ENCODE measurements at regions not wholly inside any gene's neighbourhood (a gene's known extent, or its start where the extent isn't known, plus 50 kb on each side); places are given as distances from the start of the nearest gene placed in this dataset.

- H3K27ac ChIP-seq (replicated peaks in 1 of 4), result no peak overlapping the region
- H3K4me3 ChIP-seq, result no peak overlapping the region
- WGBS, result 100% methylated on average over 5 of the region's 5 CpGs
- DNase-seq (ENCODE audit: extremely low spot score), result peak; percentile 80
- H3K9me3 ChIP-seq, result no peaks in the 10 kb centered on the region
- no peaks in the 10 kb centered on the region for H3K36me3 ChIP-seq
- H3K4me1 ChIP-seq, result no peaks in the 10 kb centered on the region
- H3K27me3 ChIP-seq, result no peaks in the 10 kb centered on the region
- intact Hi-C loops (cut with DNase I), result no loop called here
- no peak for TF ChIP-seq POLR2A (IDR thresholded peaks at IDR 0.05; ENCODE audit: low read depth)
- no peak for TF ChIP-seq POLR2AphosphoS5 (IDR thresholded peaks at IDR 0.05)
Measured at GRCh38 chr10:33048223-33048622, 90.2 kb upstream of the ITGB1 start.

DNA sequence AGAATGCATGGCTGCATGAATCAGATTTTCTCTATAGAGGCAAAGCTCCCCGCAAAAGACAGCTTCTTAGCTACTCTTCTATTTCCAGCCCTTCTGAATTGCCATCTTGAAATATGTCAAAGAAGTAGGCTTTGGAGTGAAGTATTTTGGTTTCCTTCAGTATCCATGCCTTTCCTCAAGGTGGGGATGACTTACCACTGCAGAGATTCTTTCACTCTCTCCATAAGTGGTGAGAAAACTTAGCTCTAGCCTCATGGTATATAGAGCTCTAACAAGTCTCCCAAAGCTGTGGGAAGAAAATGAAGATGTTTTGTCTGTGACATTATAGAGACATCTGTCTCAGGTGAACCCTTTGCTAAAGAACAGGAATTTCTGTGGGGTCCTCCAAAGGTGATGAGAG is 89.6 kb upstream of the ITGB1 start:
- H3K4me1 ChIP-seq, result no peaks in the 10 kb centered on the region
- no peak overlapping the region for H3K27ac ChIP-seq (replicated peaks in 1 of 4)
- intact Hi-C loops (cut with DNase I), result no loop called here
- no peaks in the 10 kb centered on the region for H3K36me3 ChIP-seq
- H3K9me3 ChIP-seq, result no peaks in the 10 kb centered on the region
- no peaks in the 10 kb centered on the region for H3K27me3 ChIP-seq
- no peak overlapping the region for H3K4me3 ChIP-seq
- DNase-seq (ENCODE audit: extremely low spot score), result no peak
- 82% methylated on average over 1 of the region's 1 CpG for WGBS
- TF ChIP-seq POLR2AphosphoS5 (IDR thresholded peaks at IDR 0.05) (no peak), POLR2A (IDR thresholded peaks at IDR 0.05; ENCODE audit: low read depth) (no peak), EP300 (IDR thresholded peaks at IDR 0.05) (no peak), CTCF (IDR thresholded peaks at IDR 0.05) (no peak)

DNA sequence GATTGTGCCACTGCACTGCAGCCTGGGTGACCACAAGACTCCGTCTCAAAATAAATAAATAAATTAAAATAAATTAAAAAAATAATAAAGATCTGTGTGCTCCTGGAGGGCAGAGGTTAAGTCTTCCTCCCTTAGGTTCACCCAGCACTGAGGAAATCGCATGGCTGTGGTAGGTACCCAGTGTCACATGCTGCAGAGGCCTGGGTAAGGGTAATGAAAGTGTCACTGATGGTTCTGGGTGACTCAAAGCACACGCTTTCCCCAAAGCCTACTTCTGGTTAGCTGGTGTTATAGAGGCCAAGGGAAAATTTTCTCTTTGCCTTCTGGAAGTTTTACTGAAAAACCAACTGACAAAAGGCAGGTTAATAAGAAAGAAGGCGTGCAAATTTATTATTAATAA is 88.8 kb upstream of the ITGB1 start:
- no peak for TF ChIP-seq CTCF (IDR thresholded peaks at IDR 0.05)
- no peak for TF ChIP-seq POLR2AphosphoS5 (IDR thresholded peaks at IDR 0.05)
- no peak for TF ChIP-seq EP300 (IDR thresholded peaks at IDR 0.05)
- no peak for TF ChIP-seq POLR2A (IDR thresholded peaks at IDR 0.05; ENCODE audit: low read depth)
- Histone ChIP-seq H3K4me1 (no peaks in the 10 kb centered on the region), H3K27me3 (no peaks in the 10 kb centered on the region), H3K9me3 (no peaks in the 10 kb centered on the region), H3K36me3 (no peaks in the 10 kb centered on the region), H3K4me3 (no peak overlapping the region), H3K27ac (replicated peaks in 1 of 4) (no peak overlapping the region)
- peak; percentile 34 for DNase-seq (ENCODE audit: extremely low spot score)
- WGBS, result 94% methylated on average over 4 of the region's 4 CpGs
- intact Hi-C loops (cut with DNase I), result no loop called here

- WGBS, result 94% methylated on average over 2 of the region's 2 CpGs
- Histone ChIP-seq H3K27ac (replicated peaks in 1 of 4) (no peak overlapping the region), H3K27me3 (no peaks in the 10 kb centered on the region), H3K4me3 (no peak overlapping the region), H3K4me1 (no peaks in the 10 kb centered on the region), H3K36me3 (no peaks in the 10 kb centered on the region), H3K9me3 (no peaks in the 10 kb centered on the region)
- no peak for TF ChIP-seq CTCF (IDR thresholded peaks at IDR 0.05)
- TF ChIP-seq POLR2A (IDR thresholded peaks at IDR 0.05; ENCODE audit: low read depth), result no peak
- no peak for TF ChIP-seq EP300 (IDR thresholded peaks at IDR 0.05)
- TF ChIP-seq POLR2AphosphoS5 (IDR thresholded peaks at IDR 0.05), result no peak
- DNase-seq (ENCODE audit: extremely low spot score), result no peak
- intact Hi-C loops (cut with DNase I), result no loop called here
Measured at GRCh38 chr10:33045421-33045820, 87.4 kb upstream of the ITGB1 start.

DNA sequence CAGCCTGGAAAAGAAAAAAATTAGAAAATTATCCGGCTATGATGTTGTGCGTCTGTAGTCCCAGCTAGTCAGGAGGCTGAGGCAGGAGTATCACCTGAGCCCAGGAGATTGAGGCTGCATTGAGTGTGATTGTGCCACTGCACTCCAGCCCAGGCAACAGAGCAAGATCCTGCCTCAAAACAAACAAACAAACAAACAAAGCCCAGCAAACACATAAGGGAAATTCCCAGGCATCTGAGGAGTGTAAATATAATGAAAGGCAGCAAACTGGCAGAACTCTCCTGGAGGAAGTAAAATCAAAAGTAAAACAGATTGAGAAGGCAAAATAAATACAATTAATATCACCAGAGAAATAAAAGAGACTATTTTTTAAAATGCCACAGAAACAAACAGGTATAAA is 84.5 kb upstream of the ITGB1 start:
- no peaks in the 10 kb centered on the region for H3K27me3 ChIP-seq
- H3K27ac ChIP-seq (replicated peaks in 1 of 4), result no peak overlapping the region
- no peak overlapping the region for H3K4me3 ChIP-seq
- no peaks in the 10 kb centered on the region for H3K36me3 ChIP-seq
- WGBS, result 71% methylated on average over 2 of the region's 2 CpGs
- no peak for DNase-seq (ENCODE audit: extremely low spot score)
- TF ChIP-seq CTCF (IDR thresholded peaks at IDR 0.05) (no peak), POLR2AphosphoS5 (IDR thresholded peaks at IDR 0.05) (no peak), EP300 (IDR thresholded peaks at IDR 0.05) (no peak), POLR2A (IDR thresholded peaks at IDR 0.05; ENCODE audit: low read depth) (no peak)
- H3K9me3 ChIP-seq, result no peaks in the 10 kb centered on the region
- H3K4me1 ChIP-seq, result no peaks in the 10 kb centered on the region
- intact Hi-C loops (cut with DNase I), result no loop called here

All from esophagus muscularis mucosa (tissue), 4 donors.